Upper lobe of left lung (tissue), 6 donors: ENCODE measurements at regions not wholly inside any gene's neighbourhood (a gene's known extent, or its start where the extent isn't known, plus 50 kb on each side); places are given as distances from the start of the nearest gene placed in this dataset.

Experiments
- ATAC-seq, 2 donors: fragments of 200-7000 bp; cut with Tn5 transposase; one replicate each; pipeline ENCODE4 v1.9.1; 2022; ENCODE audit warnings: mild to moderate bottlenecking in 2 of 2, moderate library complexity in 2 of 2; ENCODE audit not compliant: low FRiP score in 2 of 2
- DNase-seq, 2 donors: peaks; one replicate each; pipeline ENCODE4 v3.0.0-alpha.2; 2019 to 2020
- H3K27ac ChIP-seq, 4 donors: fragments of 200-600 bp; sonication (generic); one replicate each; pipeline ENCODE4 v1.5.1; 2016 to 2019
- H3K27me3 ChIP-seq, 4 donors: fragments of 200-600 bp; sonication (generic); one replicate each; pipeline ENCODE4 v1.5.1; 2017 to 2019
- H3K36me3 ChIP-seq, 4 donors: fragments of 200-600 bp; sonication (generic); one replicate each; pipeline ENCODE4 v1.5.1; 2016 to 2019
- H3K4me1 ChIP-seq, 4 donors: fragments of 200-600 bp; sonication (generic); one replicate each; pipeline ENCODE4 v1.5.1; 2018 to 2019
- H3K4me3 ChIP-seq, 4 donors: fragments of 200-600 bp; sonication (generic); one replicate each; pipeline ENCODE4 v1.5.1; 2017 to 2019; ENCODE audit warnings: mild to moderate bottlenecking in 2 of 4, moderate library complexity in 1 of 4
- H3K9me3 ChIP-seq, 4 donors: fragments of 200-600 bp; sonication (generic); one replicate each; pipeline ENCODE4 v1.5.1; 2018 to 2019
- CTCF ChIP-seq, 6 experiments: fragments of 450-650 bp in 4 of 6; fragments of 200-600 bp in 2 of 6; sonication (generic) in 2 of 6; IDR thresholded peaks; one replicate each; pipeline ENCODE4 v1.5.1; 2016 to 2019; ENCODE audit warnings: antibody characterized with exemption in 6 of 6
- EP300 ChIP-seq, 4 donors: sonication (generic); formaldehyde crosslinking; IDR thresholded peaks; one replicate each; pipeline ENCODE4 v1.5.1; 2017; ENCODE audit warnings: antibody characterized with exemption in 4 of 4, control low read depth in 2 of 4
- POLR2A ChIP-seq, 4 donors: fragments of 450-650 bp; IDR thresholded peaks; one replicate each; pipeline ENCODE4 v1.5.1; 2016 to 2017; ENCODE audit warnings: antibody characterized with exemption in 4 of 4, mild to moderate bottlenecking in 2 of 4
- POLR2AphosphoS5 ChIP-seq, 2 donors: sonication (generic); formaldehyde crosslinking; IDR thresholded peaks; one replicate each; pipeline ENCODE4 v1.5.1; 2017; ENCODE audit warnings: antibody characterized with exemption in 2 of 2
- WGBS, 2 donors: methylation state at CpG; one replicate each; pipeline ENCODE4 v1.1.5; 2017 to 2018; 5-methylcytosine and 5-hydroxymethylcytosine counted together
- donor health status: DM: no; HTN: no; CAD: no; lungs with moderate emphysema.
- donor health status: DM: no; HTN: yes; CAD: no; lungs with severe emphysema.

GRCh38 chr6:100996409-100996808, 115.3 kb upstream of the ASCC3 start:
- H3K36me3 ChIP-seq, result no peaks in the 10 kb centered on the region
- DNase-seq, result no peak
- no peak for ATAC-seq
- no peaks in the 10 kb centered on the region for H3K27me3 ChIP-seq
- no peaks in the 10 kb centered on the region for H3K9me3 ChIP-seq
- no peak overlapping the region for H3K4me3 ChIP-seq
- H3K4me1 ChIP-seq, result no peaks in the 10 kb centered on the region
- no peak overlapping the region for H3K27ac ChIP-seq
- TF ChIP-seq POLR2A (IDR thresholded peaks at IDR 0.05) (no peak), EP300 (IDR thresholded peaks at IDR 0.05) (no peak), POLR2AphosphoS5 (IDR thresholded peaks at IDR 0.05) (no peak)

- Histone ChIP-seq H3K4me1 (no peaks in the 10 kb centered on the region), H3K27ac (no peak overlapping the region), H3K4me3 (no peak overlapping the region), H3K36me3 (no peaks in the 10 kb centered on the region), H3K9me3 (no peaks in the 10 kb centered on the region), H3K27me3 (no peaks in the 10 kb centered on the region)
- 73 to 74% methylated on average over 3 of the region's 3 CpGs for WGBS, 2 donors
- ATAC-seq, result no peak
- no peak for DNase-seq
- TF ChIP-seq POLR2AphosphoS5 (IDR thresholded peaks at IDR 0.05), result no peak
- TF ChIP-seq EP300 (IDR thresholded peaks at IDR 0.05), result no peak
- TF ChIP-seq CTCF (IDR thresholded peaks at IDR 0.05), result no peak
- TF ChIP-seq POLR2A (IDR thresholded peaks at IDR 0.05), result no peak
These were observed 117.0 kb upstream of the ASCC3 start for GRCh38 chr6:100998111-100998510.

- TF ChIP-seq POLR2A (IDR thresholded peaks at IDR 0.05) (no peak), CTCF (IDR thresholded peaks at IDR 0.05) (no peak), POLR2AphosphoS5 (IDR thresholded peaks at IDR 0.05) (no peak), EP300 (IDR thresholded peaks at IDR 0.05) (no peak)
- no peaks in the 10 kb centered on the region for H3K9me3 ChIP-seq
- no peak for DNase-seq
- no peaks in the 10 kb centered on the region for H3K36me3 ChIP-seq
- 46 to 96% methylated on average over 2 of the region's 2 CpGs for WGBS, 2 donors
- H3K27ac ChIP-seq, result no peak overlapping the region
- no peak for ATAC-seq
- H3K4me3 ChIP-seq, result no peak overlapping the region
- no peaks in the 10 kb centered on the region for H3K4me1 ChIP-seq
- H3K27me3 ChIP-seq, result no peaks in the 10 kb centered on the region
These were observed 118.0 kb upstream of the ASCC3 start for GRCh38 chr6:100999034-100999597.

GRCh38 chr6:101000341-101000740, 119.2 kb upstream of the ASCC3 start:
- ATAC-seq (no peak), DNase-seq (peak in 1 of 2 donors; percentile 28)
- H3K4me3 ChIP-seq, result no peak overlapping the region
- no peak for TF ChIP-seq POLR2A (IDR thresholded peaks at IDR 0.05)
- no peak for TF ChIP-seq POLR2AphosphoS5 (IDR thresholded peaks at IDR 0.05)
- TF ChIP-seq CTCF (IDR thresholded peaks at IDR 0.05), result no peak
- TF ChIP-seq EP300 (IDR thresholded peaks at IDR 0.05), result peak in 1 of 4 donors; percentile 65
- H3K27me3 ChIP-seq, result no peaks in the 10 kb centered on the region
- H3K27ac ChIP-seq, result no peak overlapping the region
- no peaks in the 10 kb centered on the region for H3K9me3 ChIP-seq
- H3K36me3 ChIP-seq, result no peaks in the 10 kb centered on the region
- 17 to 33% methylated on average over 3 of the region's 3 CpGs for WGBS, 2 donors
- H3K4me1 ChIP-seq, result no peaks in the 10 kb centered on the region

GRCh38 chr6:101001012-101001411, 119.9 kb upstream of the ASCC3 start:
- ATAC-seq, result no peak
- no peak for DNase-seq
- TF ChIP-seq EP300 (IDR thresholded peaks at IDR 0.05) (no peak), POLR2A (IDR thresholded peaks at IDR 0.05) (no peak), POLR2AphosphoS5 (IDR thresholded peaks at IDR 0.05) (no peak), CTCF (IDR thresholded peaks at IDR 0.05) (no peak)

More at GRCh38 chr6:101001012-101001411, 119.9 kb upstream of the ASCC3 start:
- H3K27me3 ChIP-seq, result no peaks in the 10 kb centered on the region
- no peaks in the 10 kb centered on the region for H3K36me3 ChIP-seq
- no peak overlapping the region for H3K4me3 ChIP-seq
- H3K27ac ChIP-seq, result no peak overlapping the region
- H3K9me3 ChIP-seq, result no peaks in the 10 kb centered on the region
- WGBS, 2 donors, result 70 to 100% methylated on average over 1 of the region's 1 CpG
- no peaks in the 10 kb centered on the region for H3K4me1 ChIP-seq
